GM19467 (cell line): ENCODE measurements at regions not wholly inside any gene's neighbourhood (a gene's known extent, or its start where the extent isn't known, plus 50 kb on each side); places are given as distances from the start of the nearest gene placed in this dataset.
A peak's percentile ranks its signal among the peaks of the same experiment; 100 is the strongest.
"Not testable (repeated sequence)": the region's sequence is repeated elsewhere in the genome, so short reads cannot be mapped to it uniquely, and the experiment has no call there.

Source experiments
- ATAC-seq: cut with Tn5 transposase; IDR thresholded peaks from one replicate; pipeline ENCODE4 v1.9.1; 2021; ENCODE audit warnings: mild to moderate bottlenecking, moderate library complexity; ENCODE audit not compliant: unreplicated experiment

- no peak for ATAC-seq
Measured at GRCh38 chr13:42474954-42475353, 99.0 kb upstream of the TNFSF11 start.

GRCh38 chr13:42477596-42478190 is 96.3 kb upstream of the TNFSF11 start:
- ATAC-seq, result no peak

GRCh38 chr13:42478531-42479156 is 95.3 kb upstream of the TNFSF11 start:
- ATAC-seq, result no peak

GRCh38 chr13:42484386-42484785 is 89.6 kb upstream of the TNFSF11 start:
- ATAC-seq, result no peak

- ATAC-seq, result no peak
Measured at GRCh38 chr13:42485272-42485671, 88.7 kb upstream of the TNFSF11 start.

- no peak for ATAC-seq
Measured at GRCh38 chr13:42486711-42487198, 87.2 kb upstream of the TNFSF11 start.

- no peak for ATAC-seq
Measured at GRCh38 chr13:42487221-42487620, 86.7 kb upstream of the TNFSF11 start.

GRCh38 chr13:42490676-42491075 is 83.3 kb upstream of the TNFSF11 start:
- no peak for ATAC-seq

GRCh38 chr13:42492372-42492920 is 81.5 kb upstream of the TNFSF11 start:
- no peak for ATAC-seq

GRCh38 chr13:42494157-42494556 is 79.8 kb upstream of the TNFSF11 start:
- no peak for ATAC-seq

- no peak for ATAC-seq
Measured at GRCh38 chr13:42495255-42495654, 78.7 kb upstream of the TNFSF11 start.

GRCh38 chr13:42495751-42496150 is 78.2 kb upstream of the TNFSF11 start:
- no peak for ATAC-seq

GRCh38 chr13:42496926-42497554 is 76.9 kb upstream of the TNFSF11 start:
- ATAC-seq, result not testable (repeated sequence)

- ATAC-seq, result peak; percentile 88
Measured at GRCh38 chr13:42497798-42498197, 76.2 kb upstream of the TNFSF11 start.

GRCh38 chr13:42498521-42498920 is 75.4 kb upstream of the TNFSF11 start:
- no peak for ATAC-seq
